Endodermal cell (in vitro differentiated cells): ENCODE measurements at regions not wholly inside any gene's neighbourhood (a gene's known extent, or its start where the extent isn't known, plus 50 kb on each side); places are given as distances from the start of the nearest gene placed in this dataset.
"Not testable (repeated sequence)": the region's sequence is repeated elsewhere in the genome, so short reads cannot be mapped to it uniquely, and the experiment has no call there.

Source experiments
- DNase-seq: peaks from one replicate; pipeline ENCODE4 v3.0.0-alpha.2; 2017
- H3K27ac ChIP-seq: 2 replicates; pipeline ENCODE4 v1.5.1; 2013; ENCODE audit warnings: mild to moderate bottlenecking, low read depth, low read length, moderate library complexity
- H3K27me3 ChIP-seq: 2 replicates; pipeline ENCODE4 v1.6.1; 2013; ENCODE audit warnings: mild to moderate bottlenecking, low read length, moderate library complexity; ENCODE audit not compliant: insufficient read depth, control insufficient read depth, poor library complexity, severe bottlenecking
- H3K36me3 ChIP-seq: 2 replicates; pipeline ENCODE4 v1.7.0; 2013; ENCODE audit warnings: mild to moderate bottlenecking, low read length, moderate library complexity; ENCODE audit not compliant: control insufficient read depth, insufficient read depth
- H3K4me1 ChIP-seq: one replicate; pipeline ENCODE4 v1.7.0; 2013; ENCODE audit warnings: low read length; ENCODE audit not compliant: control insufficient read depth, insufficient read depth
- H3K4me3 ChIP-seq: 2 replicates; pipeline ENCODE4 v1.5.1; 2013; ENCODE audit warnings: mild to moderate bottlenecking, low read length, moderate library complexity
- H3K9ac ChIP-seq: 2 replicates; pipeline ENCODE4 v1.6.1; 2013; ENCODE audit warnings: mild to moderate bottlenecking, low read length, moderate library complexity; ENCODE audit not compliant: poor library complexity, severe bottlenecking; ENCODE audit errors: extremely low read depth
- H3K9me3 ChIP-seq: 2 replicates; pipeline ENCODE4 v1.6.1; 2013; ENCODE audit warnings: mild to moderate bottlenecking, low read length, moderate library complexity; ENCODE audit not compliant: control insufficient read depth
- H3K27ac Mint-ChIP-seq: 2 replicates; pipeline ENCODE4 v1.8.0; 2020; ENCODE audit warnings: mixed read lengths
- H3K27me3 Mint-ChIP-seq: 2 replicates; pipeline ENCODE4 v1.8.0; 2021; ENCODE audit warnings: mild to moderate bottlenecking, mixed read lengths; ENCODE audit not compliant: insufficient read depth
- H3K36me3 Mint-ChIP-seq: 2 replicates; pipeline ENCODE4 v1.8.0; 2020; ENCODE audit warnings: low read depth, mixed read lengths
- H3K4me1 Mint-ChIP-seq: 2 replicates; pipeline ENCODE4 v1.8.0; 2020; ENCODE audit warnings: mixed read lengths
- H3K4me3 Mint-ChIP-seq: 2 replicates; pipeline ENCODE4 v1.8.0; 2020; ENCODE audit warnings: mild to moderate bottlenecking, moderate library complexity, mixed read lengths
- H3K9me3 Mint-ChIP-seq: 2 replicates; pipeline ENCODE4 v1.8.0; 2020; ENCODE audit warnings: mild to moderate bottlenecking, mixed read lengths
- CTCF ChIP-seq: fragments of 200-600 bp; sonication (generic); conservative IDR thresholded peaks from 2 replicates; pipeline ENCODE4 v1.5.0; 2021; ENCODE audit warnings: antibody characterized with exemption, mild to moderate bottlenecking
- WGBS, 2 experiments: methylation state at CpG; one replicate each; pipeline versions ENCODE4 v1.1.5 to v1.1.7; 2013; ENCODE audit warnings: missing lambda C conversion rate in 2 of 2, mixed read lengths in 1 of 2; ENCODE audit not compliant: insufficient coverage in 1 of 2, insufficient read length in 1 of 2; 5-methylcytosine and 5-hydroxymethylcytosine counted together

GRCh38 chr10:3255616-3256015 is 83.0 kb upstream of the PITRM1 start:
- Mint-ChIP-seq H3K9me3 (no peaks in the 10 kb centered on the region), H3K4me3 (no peak overlapping the region), H3K36me3 (no peaks in the 10 kb centered on the region), H3K4me1 (peaks cover 5% of the 10 kb centered on the region), H3K27ac (no peak overlapping the region), H3K27me3 (peaks cover 5% of the 10 kb centered on the region)
- Histone ChIP-seq H3K4me3 (no peak overlapping the region), H3K27ac (no peak overlapping the region), H3K9ac (no peak overlapping the region), H3K9me3 (no peaks in the 10 kb centered on the region), H3K27me3 (no peaks in the 10 kb centered on the region), H3K4me1 (no peaks in the 10 kb centered on the region), H3K36me3 (no peaks in the 10 kb centered on the region)
- no peak for DNase-seq
- WGBS, 2 experiments = 93% methylated on average over 4 of the region's 4 CpGs; no CpG with 5 or more reads in 1 of the 2 experiments
- TF ChIP-seq CTCF = no peak

DNA sequence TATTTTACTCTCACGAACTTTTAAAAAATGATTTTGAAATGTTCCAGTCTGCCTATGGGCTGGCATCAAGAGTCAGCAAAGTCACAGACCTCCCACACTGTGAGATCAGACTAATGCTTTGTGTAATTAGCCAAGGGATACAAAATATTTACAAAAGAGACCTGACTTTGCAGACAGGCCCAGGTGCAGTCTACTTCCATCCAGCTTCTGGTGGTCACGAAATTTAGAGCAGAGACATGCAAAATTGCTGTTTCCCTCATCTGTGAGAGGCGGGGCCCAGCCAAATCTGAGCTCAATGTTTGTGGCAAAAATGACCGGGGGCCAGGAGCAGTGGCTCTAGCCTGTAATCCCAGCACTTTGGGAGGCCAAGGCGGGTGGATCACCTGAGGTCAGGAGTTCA is 82.5 kb upstream of the PITRM1 start:
- no peak overlapping the region for H3K27ac Mint-ChIP-seq
- H3K9ac ChIP-seq = no peak overlapping the region
- H3K9me3 ChIP-seq = no peaks in the 10 kb centered on the region
- H3K36me3 Mint-ChIP-seq = no peaks in the 10 kb centered on the region
- no peak for DNase-seq
- 88 to 92% methylated on average over 3 to 5 of the region's 5 CpGs for WGBS, 2 experiments
- no peaks in the 10 kb centered on the region for H3K9me3 Mint-ChIP-seq
- no peak for TF ChIP-seq CTCF
- H3K36me3 ChIP-seq = no peaks in the 10 kb centered on the region
- no peak overlapping the region for H3K4me3 Mint-ChIP-seq
- H3K27me3 ChIP-seq = no peaks in the 10 kb centered on the region
- peaks cover 5% of the 10 kb centered on the region for H3K27me3 Mint-ChIP-seq
- no peak overlapping the region for H3K4me3 ChIP-seq
- peaks cover 5% of the 10 kb centered on the region for H3K4me1 Mint-ChIP-seq
- no peak overlapping the region for H3K27ac ChIP-seq
- H3K4me1 ChIP-seq = no peaks in the 10 kb centered on the region

DNA sequence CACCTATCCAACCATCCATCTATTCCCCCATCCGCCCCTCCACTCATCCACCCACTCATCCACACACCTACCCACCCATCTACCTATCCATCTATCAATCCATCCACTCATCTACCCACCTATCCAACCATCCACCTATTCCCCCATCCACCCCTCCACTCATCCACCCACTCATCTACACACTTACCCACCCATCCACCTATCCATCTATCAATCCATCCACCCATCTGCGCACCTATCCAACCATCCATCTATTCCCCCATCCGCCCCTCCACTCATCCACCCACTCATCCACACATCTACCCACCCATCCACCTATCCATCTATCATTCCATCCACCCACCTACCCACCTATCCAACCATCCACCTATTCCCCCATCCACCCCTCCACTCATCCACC is 81.4 kb upstream of the PITRM1 start:
- H3K4me3 ChIP-seq, H3K27me3 Mint-ChIP-seq, DNase-seq, H3K9me3 Mint-ChIP-seq, H3K36me3 ChIP-seq, H3K9ac ChIP-seq, H3K4me1 Mint-ChIP-seq, H3K4me1 ChIP-seq, H3K9me3 ChIP-seq, H3K27ac Mint-ChIP-seq, H3K4me3 Mint-ChIP-seq, H3K36me3 Mint-ChIP-seq, H3K27ac ChIP-seq, H3K27me3 ChIP-seq: not testable (repeated sequence)
- 88 to 92% methylated on average over 2 to 3 of the region's 3 CpGs for WGBS, 2 experiments

DNA sequence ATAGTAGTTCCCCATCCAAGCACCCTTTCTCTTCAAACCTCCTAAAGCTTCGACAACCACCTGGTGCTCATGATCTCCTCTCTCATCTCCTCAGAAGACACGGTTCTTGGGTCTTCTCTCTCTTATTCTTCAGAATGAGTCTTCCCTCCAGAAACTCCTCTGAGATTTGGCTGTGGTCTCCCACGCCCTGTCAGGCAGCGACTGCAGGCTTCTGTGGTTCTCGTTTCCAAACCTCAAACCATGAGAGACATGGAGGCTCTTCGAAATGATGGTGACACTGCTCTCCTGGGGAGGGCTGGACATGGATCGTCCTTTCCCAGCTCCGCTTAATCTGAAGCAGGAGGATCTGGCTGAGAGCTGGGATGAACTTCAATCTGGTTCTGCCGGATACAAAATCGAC is 78.6 kb upstream of the PITRM1 start:
- 87 to 89% methylated on average over 10 of the region's 10 CpGs for WGBS, 2 experiments
- no peak for TF ChIP-seq CTCF

More for the DNA sequence above, 78.6 kb upstream of the PITRM1 start:
- no peaks in the 10 kb centered on the region for H3K36me3 Mint-ChIP-seq
- no peaks in the 10 kb centered on the region for H3K9me3 ChIP-seq
- H3K4me3 ChIP-seq = no peak overlapping the region
- H3K27ac ChIP-seq = no peak overlapping the region
- no peak overlapping the region for H3K27ac Mint-ChIP-seq
- DNase-seq = no peak
- no peaks in the 10 kb centered on the region for H3K36me3 ChIP-seq
- H3K4me1 ChIP-seq = no peaks in the 10 kb centered on the region
- no peaks in the 10 kb centered on the region for H3K27me3 ChIP-seq
- no peaks in the 10 kb centered on the region for H3K9me3 Mint-ChIP-seq
- peaks cover 13% of the 10 kb centered on the region for H3K4me1 Mint-ChIP-seq
- no peak overlapping the region for H3K9ac ChIP-seq
- H3K27me3 Mint-ChIP-seq = peaks cover 3% of the 10 kb centered on the region
- H3K4me3 Mint-ChIP-seq = no peak overlapping the region
